ENCODE measurements at regions not wholly inside any gene's neighbourhood (a gene's known extent, or its start where the extent isn't known, plus 50 kb on each side); places are given as distances from the start of the nearest gene placed in this dataset.

DNA sequence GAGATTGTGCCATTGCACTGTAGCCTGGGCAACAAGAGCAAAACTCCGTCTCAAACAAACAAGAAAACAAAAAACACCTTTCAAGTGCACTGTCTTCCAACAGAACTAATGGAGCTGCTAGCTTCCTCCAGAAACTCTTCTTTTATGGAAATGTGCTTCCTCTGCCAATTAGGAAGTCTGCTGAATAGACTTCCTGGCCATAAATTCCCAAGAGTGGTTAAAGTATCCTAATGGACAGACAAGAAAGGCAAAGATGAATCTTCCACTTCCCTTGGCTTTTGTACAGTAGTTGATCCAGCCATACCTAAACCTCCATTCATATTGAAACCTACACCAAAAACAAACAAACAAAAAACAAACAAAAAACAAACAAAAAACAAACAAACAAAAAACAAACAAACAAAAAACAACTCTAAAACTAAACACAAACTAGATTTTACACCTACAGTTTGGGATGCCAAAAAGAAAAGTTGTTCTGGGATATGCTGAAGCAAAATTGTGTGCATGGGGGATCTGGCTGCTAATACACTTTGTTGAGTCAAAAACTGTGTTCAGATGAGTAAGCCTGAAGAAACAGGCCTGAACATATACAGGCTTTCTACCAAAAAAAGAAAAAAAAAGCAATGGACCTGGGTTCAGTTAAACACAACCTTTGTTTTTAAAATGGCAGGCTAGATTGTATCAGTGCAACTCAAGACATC lies 59.8 kb upstream of the CARMIL1 start:
- ChIA-PET CTCF (interaction anchor here (1.5 to 1.6 kb wide), 2 partner anchors 333 to 499 kb away, joined by 3 to 4 read pairs; no protein-coding TSS in a partner anchor), POLR2A (no interaction called here)
- no CpG with 5 or more reads among the region's 1 CpG for WGBS (ENCODE audit: insufficient coverage)
- H3K27ac ChIP-seq (ENCODE audit: insufficient read depth in 1 of 2, low read depth in 1 of 2, low read length in 2 of 2, poor library complexity in 1 of 2, severe bottlenecking in 2 of 2), result no peak overlapping the region
- H3K9me3 ChIP-seq (ENCODE audit: control extremely low read depth in 1 of 5, control insufficient read depth in 4 of 5, insufficient read depth in 2 of 5, low read depth in 1 of 5, low read length in 4 of 5), result no peaks in the 10 kb centered on the region
- H3K27me3 ChIP-seq (replicated peaks in 2 of 5; ENCODE audit: control insufficient read depth in 4 of 5, insufficient read depth in 5 of 5, low read length in 4 of 5), result no peaks in the 10 kb centered on the region
- no peak overlapping the region for H3K4me3 ChIP-seq (ENCODE audit: control insufficient read depth in 1 of 7, extremely low read depth in 1 of 7, insufficient read depth in 4 of 7, low read depth in 2 of 7, low read length in 6 of 7)
- no peaks in the 10 kb centered on the region for H3K36me3 ChIP-seq (ENCODE audit: control insufficient read depth in 4 of 4, insufficient read depth in 4 of 4, low read length in 3 of 4)
- no peak for DNase-seq
- peaks cover 5 to 20% (median 9%) of the 10 kb centered on the region in 4 experiments for H3K4me1 ChIP-seq (ENCODE audit: control extremely low read depth in 1 of 4, control insufficient read depth in 4 of 4, insufficient read depth in 4 of 4, low read length in 3 of 4)

DNA sequence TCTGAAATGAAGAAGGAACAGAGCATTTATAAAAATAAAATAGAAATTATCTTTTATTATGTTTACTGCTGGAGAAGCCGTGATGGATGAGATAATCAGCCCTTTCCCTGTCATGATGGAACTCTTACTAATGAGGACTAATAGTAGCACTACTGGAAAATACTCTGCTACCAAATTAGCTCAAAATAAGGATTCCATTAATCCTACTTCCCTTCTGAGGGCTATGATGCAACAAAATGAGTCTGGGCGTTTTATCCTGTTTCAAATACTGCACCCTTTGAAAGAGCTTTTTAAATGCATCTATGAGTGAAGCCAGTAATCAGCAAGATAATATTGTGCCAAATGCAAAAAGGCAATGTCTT lies 59.3 kb upstream of the CARMIL1 start:
- Histone ChIP-seq H3K36me3 (ENCODE audit: control insufficient read depth in 4 of 4, insufficient read depth in 4 of 4, low read length in 3 of 4) (no peaks in the 10 kb centered on the region), H3K9me3 (ENCODE audit: control extremely low read depth in 1 of 5, control insufficient read depth in 4 of 5, insufficient read depth in 2 of 5, low read depth in 1 of 5, low read length in 4 of 5) (no peaks in the 10 kb centered on the region), H3K27me3 (replicated peaks in 2 of 5; ENCODE audit: control insufficient read depth in 4 of 5, insufficient read depth in 5 of 5, low read length in 4 of 5) (no peaks in the 10 kb centered on the region), H3K4me3 (ENCODE audit: control insufficient read depth in 1 of 7, extremely low read depth in 1 of 7, insufficient read depth in 4 of 7, low read depth in 2 of 7, low read length in 6 of 7) (no peak overlapping the region), H3K27ac (ENCODE audit: insufficient read depth in 1 of 2, low read depth in 1 of 2, low read length in 2 of 2, poor library complexity in 1 of 2, severe bottlenecking in 2 of 2) (no peak overlapping the region), H3K4me1 (ENCODE audit: control extremely low read depth in 1 of 4, control insufficient read depth in 4 of 4, insufficient read depth in 4 of 4, low read length in 3 of 4) (peaks cover 5 to 20% (median 9%) of the 10 kb centered on the region in 4 experiments)
- no CpG with 5 or more reads among the region's 2 CpGs for WGBS (ENCODE audit: insufficient coverage)
- ChIA-PET POLR2A (no interaction called here), CTCF (interaction anchor here (0.6 to 1.6 kb wide), 2 partner anchors 332 to 344 kb away, joined by 3 read pairs; no protein-coding TSS in a partner anchor)
- no peak for DNase-seq

DNA sequence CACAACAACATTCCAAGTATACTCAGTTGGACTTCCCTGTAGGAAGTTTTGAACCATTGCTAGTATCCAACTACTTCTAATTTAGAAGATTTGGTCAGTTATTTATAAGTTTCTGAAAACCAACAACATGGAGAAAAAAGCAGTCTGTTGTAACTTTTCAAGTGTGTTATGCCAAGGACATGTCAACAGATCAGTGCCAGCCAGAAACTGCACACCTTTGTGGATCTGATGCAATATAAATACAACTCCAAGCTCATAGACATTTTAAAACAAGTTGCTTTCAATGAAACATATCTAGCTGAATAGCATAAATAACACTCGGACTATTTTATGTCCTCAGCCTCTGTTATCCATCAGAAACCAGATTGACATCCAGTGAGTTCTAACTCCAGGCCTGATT lies 58.3 kb upstream of the CARMIL1 start:
- no peaks in the 10 kb centered on the region for H3K9me3 ChIP-seq (ENCODE audit: control extremely low read depth in 1 of 5, control insufficient read depth in 4 of 5, insufficient read depth in 2 of 5, low read depth in 1 of 5, low read length in 4 of 5)
- no peaks in the 10 kb centered on the region for H3K27me3 ChIP-seq (replicated peaks in 2 of 5; ENCODE audit: control insufficient read depth in 4 of 5, insufficient read depth in 5 of 5, low read length in 4 of 5)
- DNase-seq, result no peak
- WGBS (ENCODE audit: insufficient coverage), result 83% methylated on average over 1 of the region's 1 CpG
- H3K4me3 ChIP-seq (ENCODE audit: control insufficient read depth in 1 of 7, extremely low read depth in 1 of 7, insufficient read depth in 4 of 7, low read depth in 2 of 7, low read length in 6 of 7), result no peak overlapping the region
- POLR2A ChIA-PET, result no interaction called here
- CTCF ChIA-PET, result interaction anchor here (0.9 to 1.6 kb wide), 2 partner anchors 331 to 384 kb away, joined by 3 read pairs; no protein-coding TSS in a partner anchor
- no peaks in the 10 kb centered on the region for H3K36me3 ChIP-seq (ENCODE audit: control insufficient read depth in 4 of 4, insufficient read depth in 4 of 4, low read length in 3 of 4)
- H3K27ac ChIP-seq (ENCODE audit: insufficient read depth in 1 of 2, low read depth in 1 of 2, low read length in 2 of 2, poor library complexity in 1 of 2, severe bottlenecking in 2 of 2), result no peak overlapping the region
- peaks cover 5 to 20% (median 9%) of the 10 kb centered on the region in 4 experiments for H3K4me1 ChIP-seq (ENCODE audit: control extremely low read depth in 1 of 4, control insufficient read depth in 4 of 4, insufficient read depth in 4 of 4, low read length in 3 of 4)

DNA sequence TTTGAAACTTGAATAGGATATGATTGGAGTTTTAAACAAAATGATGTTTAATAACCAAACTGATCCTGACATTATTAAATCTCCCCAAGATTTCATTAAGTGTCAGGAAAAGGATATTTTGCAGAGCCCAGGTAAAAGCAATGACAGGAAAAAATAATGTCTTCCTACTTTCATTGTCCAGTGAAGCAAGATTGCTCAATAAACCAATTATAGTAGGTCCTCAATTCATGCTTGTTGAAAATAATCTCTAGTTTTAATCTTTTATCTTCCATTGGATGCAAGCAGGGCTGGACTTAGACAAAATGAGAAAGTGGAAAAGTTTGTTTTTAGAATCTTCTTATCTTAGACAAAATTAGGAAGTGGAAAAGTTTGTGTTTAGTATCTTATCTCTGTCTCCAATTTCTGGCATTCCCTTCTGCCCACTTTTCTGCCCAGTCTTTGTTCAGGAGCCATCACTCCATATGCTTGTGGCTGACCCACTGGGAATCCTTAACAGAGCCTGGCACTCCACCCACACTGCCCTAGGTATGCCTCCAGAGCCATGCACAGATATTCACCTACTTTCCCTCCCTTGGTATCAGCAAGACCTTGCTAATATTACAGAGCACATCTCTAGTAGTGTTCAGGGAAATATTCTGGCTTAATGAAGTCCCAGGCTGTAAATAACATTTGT lies 57.0 kb upstream of the CARMIL1 start:
- no peak overlapping the region for H3K27ac ChIP-seq (ENCODE audit: insufficient read depth in 1 of 2, low read depth in 1 of 2, low read length in 2 of 2, poor library complexity in 1 of 2, severe bottlenecking in 2 of 2)
- DNase-seq, result no peak
- POLR2A ChIA-PET, result no interaction called here
- peaks cover 5 to 20% (median 9%) of the 10 kb centered on the region in 4 experiments for H3K4me1 ChIP-seq (ENCODE audit: control extremely low read depth in 1 of 4, control insufficient read depth in 4 of 4, insufficient read depth in 4 of 4, low read length in 3 of 4)
- H3K9me3 ChIP-seq (ENCODE audit: control extremely low read depth in 1 of 5, control insufficient read depth in 4 of 5, insufficient read depth in 2 of 5, low read depth in 1 of 5, low read length in 4 of 5), result no peaks in the 10 kb centered on the region
- no peaks in the 10 kb centered on the region for H3K36me3 ChIP-seq (ENCODE audit: control insufficient read depth in 4 of 4, insufficient read depth in 4 of 4, low read length in 3 of 4)
- no peak overlapping the region for H3K4me3 ChIP-seq (ENCODE audit: control insufficient read depth in 1 of 7, extremely low read depth in 1 of 7, insufficient read depth in 4 of 7, low read depth in 2 of 7, low read length in 6 of 7)
- no peaks in the 10 kb centered on the region for H3K27me3 ChIP-seq (replicated peaks in 2 of 5; ENCODE audit: control insufficient read depth in 4 of 5, insufficient read depth in 5 of 5, low read length in 4 of 5)
- CTCF ChIA-PET, result interaction anchor here (0.8 to 1.9 kb wide), 11 partner anchors 7 to 779 kb away, joined by 3 to 19 read pairs (median 5); no protein-coding TSS in a partner anchor

DNA sequence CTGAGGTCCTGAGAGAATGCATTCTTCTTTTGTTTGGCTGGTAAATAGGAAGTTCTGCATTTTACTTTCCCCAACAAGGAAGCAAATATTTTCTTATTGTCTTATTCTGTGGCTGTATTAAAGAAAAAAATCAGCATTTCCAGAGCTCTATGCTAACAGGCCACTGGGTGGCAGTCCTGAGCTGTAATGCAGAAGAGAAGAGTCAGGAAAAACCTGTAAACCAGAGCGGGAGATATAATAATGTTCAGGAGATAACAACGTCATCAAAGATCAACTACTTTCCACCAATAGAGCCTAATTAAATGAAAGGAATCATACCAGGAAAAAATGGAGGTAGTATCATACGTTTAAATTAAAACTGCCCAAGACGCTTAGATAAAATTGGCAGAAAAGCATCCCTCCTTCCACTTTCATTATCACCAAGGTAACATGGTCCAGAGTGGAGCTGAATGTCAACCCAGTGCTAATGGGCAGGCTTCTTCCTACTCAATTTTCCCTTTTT lies 55.6 kb upstream of the CARMIL1 start:
- no CpG with 5 or more reads among the region's 4 CpGs for whole genome bisulfite sequencing (ENCODE audit: insufficient coverage)
- Histone ChIP-seq H3K27me3 (replicated peaks in 2 of 5; ENCODE audit: control insufficient read depth in 4 of 5, insufficient read depth in 5 of 5, low read length in 4 of 5) (no peaks in the 10 kb centered on the region), H3K27ac (ENCODE audit: insufficient read depth in 1 of 2, low read depth in 1 of 2, low read length in 2 of 2, poor library complexity in 1 of 2, severe bottlenecking in 2 of 2) (no peak overlapping the region), H3K36me3 (ENCODE audit: control insufficient read depth in 4 of 4, insufficient read depth in 4 of 4, low read length in 3 of 4) (no peaks in the 10 kb centered on the region), H3K4me3 (ENCODE audit: control insufficient read depth in 1 of 7, extremely low read depth in 1 of 7, insufficient read depth in 4 of 7, low read depth in 2 of 7, low read length in 6 of 7) (peak overlapping the region in 5 of 7 experiments; percentile 17 to 76 (median 47)), H3K9me3 (ENCODE audit: control extremely low read depth in 1 of 5, control insufficient read depth in 4 of 5, insufficient read depth in 2 of 5, low read depth in 1 of 5, low read length in 4 of 5) (no peaks in the 10 kb centered on the region), H3K4me1 (ENCODE audit: control extremely low read depth in 1 of 4, control insufficient read depth in 4 of 4, insufficient read depth in 4 of 4, low read length in 3 of 4) (peaks cover 5 to 20% (median 9%) of the 10 kb centered on the region in 4 experiments)
- peak; percentile 73 to 85 (median 79) for DNase-seq
- CTCF ChIA-PET, result interaction anchor here (0.8 to 1.9 kb wide), 27 partner anchors 9 to 778 kb away, joined by 3 to 19 read pairs (median 3); no protein-coding TSS in a partner anchor
- POLR2A ChIA-PET, result no interaction called here

DNA sequence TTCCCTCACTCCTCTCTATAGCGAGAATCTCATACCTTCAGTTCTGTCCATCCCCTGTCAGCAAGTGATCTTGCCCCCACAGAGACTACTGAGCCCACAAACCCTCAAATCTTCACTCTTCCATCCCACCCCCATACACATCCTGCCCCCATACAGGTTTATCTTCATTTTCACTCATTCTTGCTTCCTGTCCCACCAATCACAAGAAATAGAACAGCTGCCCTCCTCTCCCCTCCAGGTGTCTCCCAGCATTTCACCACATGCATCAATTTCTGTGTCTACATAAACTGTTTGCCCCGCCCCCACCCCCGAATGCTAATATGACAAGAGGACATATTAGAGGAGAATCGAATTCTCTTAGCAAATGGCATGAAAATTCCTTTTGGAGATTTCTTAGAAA lies 54.9 kb upstream of the CARMIL1 start:
- Histone ChIP-seq H3K9me3 (ENCODE audit: control extremely low read depth in 1 of 5, control insufficient read depth in 4 of 5, insufficient read depth in 2 of 5, low read depth in 1 of 5, low read length in 4 of 5) (no peaks in the 10 kb centered on the region), H3K36me3 (ENCODE audit: control insufficient read depth in 4 of 4, insufficient read depth in 4 of 4, low read length in 3 of 4) (no peaks in the 10 kb centered on the region), H3K4me3 (ENCODE audit: control insufficient read depth in 1 of 7, extremely low read depth in 1 of 7, insufficient read depth in 4 of 7, low read depth in 2 of 7, low read length in 6 of 7) (no peak overlapping the region), H3K4me1 (ENCODE audit: control extremely low read depth in 1 of 4, control insufficient read depth in 4 of 4, insufficient read depth in 4 of 4, low read length in 3 of 4) (peaks cover 5 to 20% (median 9%) of the 10 kb centered on the region in 4 experiments), H3K27me3 (replicated peaks in 2 of 5; ENCODE audit: control insufficient read depth in 4 of 5, insufficient read depth in 5 of 5, low read length in 4 of 5) (no peaks in the 10 kb centered on the region), H3K27ac (ENCODE audit: insufficient read depth in 1 of 2, low read depth in 1 of 2, low read length in 2 of 2, poor library complexity in 1 of 2, severe bottlenecking in 2 of 2) (no peak overlapping the region)
- ChIA-PET CTCF (interaction anchor here (0.8 to 1.9 kb wide), 12 partner anchors 11 to 777 kb away, joined by 3 to 19 read pairs (median 3); no protein-coding TSS in a partner anchor), POLR2A (no interaction called here)
- 93% methylated on average over 4 of the region's 4 CpGs for WGBS (ENCODE audit: insufficient coverage)
- no peak for DNase-seq

DNA sequence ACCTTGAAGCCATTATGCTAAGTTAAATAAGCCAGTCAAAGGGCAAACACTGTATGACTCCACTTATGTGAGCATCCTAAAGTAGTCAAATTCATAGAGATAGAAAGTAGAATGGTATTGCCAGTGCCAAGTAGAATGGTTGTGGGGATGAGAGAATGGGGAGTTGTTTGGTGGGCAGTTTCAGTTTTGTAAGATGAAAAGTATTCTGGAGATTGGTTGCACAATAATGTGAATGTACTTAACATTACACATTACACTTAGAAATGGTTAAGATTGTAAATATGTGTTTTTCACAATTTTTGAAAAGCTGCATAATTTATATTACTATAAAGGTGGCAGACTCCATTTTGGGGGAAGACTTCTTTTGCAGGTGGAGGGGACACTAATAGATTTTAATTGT lies 51.3 kb upstream of the CARMIL1 start:
- no peak overlapping the region for H3K27ac ChIP-seq (ENCODE audit: insufficient read depth in 1 of 2, low read depth in 1 of 2, low read length in 2 of 2, poor library complexity in 1 of 2, severe bottlenecking in 2 of 2)
- H3K4me1 ChIP-seq (ENCODE audit: control extremely low read depth in 1 of 4, control insufficient read depth in 4 of 4, insufficient read depth in 4 of 4, low read length in 3 of 4), result peaks cover 0 to 13% (median 3%) of the 10 kb centered on the region in 4 experiments
- no peaks in the 10 kb centered on the region for H3K9me3 ChIP-seq (ENCODE audit: control extremely low read depth in 1 of 5, control insufficient read depth in 4 of 5, insufficient read depth in 2 of 5, low read depth in 1 of 5, low read length in 4 of 5)
- no peak overlapping the region for H3K4me3 ChIP-seq (ENCODE audit: control insufficient read depth in 1 of 7, extremely low read depth in 1 of 7, insufficient read depth in 4 of 7, low read depth in 2 of 7, low read length in 6 of 7)
- H3K36me3 ChIP-seq (ENCODE audit: control insufficient read depth in 4 of 4, insufficient read depth in 4 of 4, low read length in 3 of 4), result no peaks in the 10 kb centered on the region
- no peak for DNase-seq
- H3K27me3 ChIP-seq (replicated peaks in 2 of 5; ENCODE audit: control insufficient read depth in 4 of 5, insufficient read depth in 5 of 5, low read length in 4 of 5), result no peaks in the 10 kb centered on the region
- ChIA-PET POLR2A (interaction anchor here (0.6 kb wide), 2 partner anchors 27 to 53 kb away, joined by 3 read pairs; no protein-coding TSS in a partner anchor), CTCF (no interaction called here)

Data from common myeloid progenitor, CD34-positive (primary cell).